ENCODE measurements at regions not wholly inside any gene's neighbourhood (a gene's known extent, or its start where the extent isn't known, plus 50 kb on each side); places are given as distances from the start of the nearest gene placed in this dataset.

- no peaks in the 10 kb centered on the region for H3K4me1 Mint-ChIP-seq
- ATAC-seq (replicated peaks in 1 of 4), result no peak
- Histone ChIP-seq H3K36me3 (ENCODE audit: control insufficient read depth in 2 of 2, extremely low read depth in 1 of 2, insufficient read depth in 1 of 2, low read length in 1 of 2) (no peaks in the 10 kb centered on the region), H3K27ac (ENCODE audit: low read length) (no peak overlapping the region), H3K4me1 (ENCODE audit: control insufficient read depth in 1 of 2, extremely low read depth in 1 of 2, insufficient read depth in 2 of 2, low read length in 2 of 2) (no peaks in the 10 kb centered on the region), H3K9me3 (no peaks in the 10 kb centered on the region), H3K4me3 (ENCODE audit: control insufficient read depth in 1 of 2, extremely low read depth in 1 of 2, low read length in 1 of 2) (no peak overlapping the region), H3K27me3 (replicated peaks in 1 of 2; ENCODE audit: control insufficient read depth in 2 of 2, extremely low read depth in 1 of 2, insufficient read depth in 2 of 2, low read length in 1 of 2) (no peaks in the 10 kb centered on the region)
- no CpG with 5 or more reads among the region's 2 CpGs for WGBS (ENCODE audit: insufficient coverage)
- POLR2A ChIA-PET, result no interaction called here
- H3K36me3 Mint-ChIP-seq, result no peaks in the 10 kb centered on the region
- no peak overlapping the region for H3K4me3 Mint-ChIP-seq
- CTCF ChIA-PET, result no interaction called here
- H3K27ac Mint-ChIP-seq, result no peak overlapping the region
- DNase-seq, result no peak
- no peaks in the 10 kb centered on the region for H3K27me3 Mint-ChIP-seq
- peaks cover 4 to 8% (median 7%) of the 10 kb centered on the region in 3 donors for H3K9me3 Mint-ChIP-seq
Measured at GRCh38 chr4:132934911-132935310, 214.2 kb upstream of the PCDH10 start.

- H3K9me3 Mint-ChIP-seq, result peaks cover 4 to 10% (median 8%) of the 10 kb centered on the region in 3 donors
- POLR2A ChIA-PET, result no interaction called here
Measured at GRCh38 chr4:132955146-132955545, 193.9 kb upstream of the PCDH10 start.

DNA sequence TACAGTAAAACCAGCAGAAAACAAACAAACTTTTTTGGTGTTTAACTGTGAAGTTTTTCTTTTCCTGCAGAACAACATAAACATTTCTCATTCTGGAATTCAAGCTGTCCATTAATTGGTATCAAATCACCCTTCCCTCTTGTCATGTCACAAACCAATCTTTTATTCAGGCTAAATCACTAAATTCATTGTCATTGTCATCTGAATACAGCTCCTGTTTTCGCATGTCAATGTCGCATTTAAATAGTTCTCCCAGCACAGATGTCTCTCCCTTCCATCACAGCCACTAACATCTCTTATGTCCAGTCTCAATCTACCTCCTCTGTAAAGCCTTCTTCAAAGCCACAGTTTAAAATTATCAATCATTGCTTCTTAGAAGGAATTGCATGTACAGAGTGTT is 192.1 kb upstream of the PCDH10 start:
- H3K27me3 Mint-ChIP-seq, result no peaks in the 10 kb centered on the region
- H3K9me3 ChIP-seq, result no peaks in the 10 kb centered on the region
- peaks cover 4 to 8% (median 7%) of the 10 kb centered on the region in 3 donors for H3K9me3 Mint-ChIP-seq
- no peaks in the 10 kb centered on the region for H3K36me3 ChIP-seq (ENCODE audit: control insufficient read depth in 2 of 2, extremely low read depth in 1 of 2, insufficient read depth in 1 of 2, low read length in 1 of 2)
- no peaks in the 10 kb centered on the region for H3K36me3 Mint-ChIP-seq
- no peak overlapping the region for H3K4me3 Mint-ChIP-seq
- no peaks in the 10 kb centered on the region for H3K4me1 ChIP-seq (ENCODE audit: control insufficient read depth in 1 of 2, extremely low read depth in 1 of 2, insufficient read depth in 2 of 2, low read length in 2 of 2)
- ChIA-PET POLR2A (interaction anchor here in 1 of 2 donors (0.7 kb wide), 1 partner anchor 20 kb away, joined by 5 read pairs; no protein-coding TSS in a partner anchor), CTCF (no interaction called here)
- H3K27ac Mint-ChIP-seq, result no peak overlapping the region
- no CpG with 5 or more reads among the region's 2 CpGs for WGBS (ENCODE audit: insufficient coverage)
- H3K4me3 ChIP-seq (ENCODE audit: control insufficient read depth in 1 of 2, extremely low read depth in 1 of 2, low read length in 1 of 2), result no peak overlapping the region
- peaks cover 0 to 4% of the 10 kb centered on the region in 2 experiments for H3K27me3 ChIP-seq (replicated peaks in 1 of 2; ENCODE audit: control insufficient read depth in 2 of 2, extremely low read depth in 1 of 2, insufficient read depth in 2 of 2, low read length in 1 of 2)
- H3K27ac ChIP-seq (ENCODE audit: low read length), result no peak overlapping the region
- DNase-seq (no peak), ATAC-seq (replicated peaks in 1 of 4) (no peak)
- no peaks in the 10 kb centered on the region for H3K4me1 Mint-ChIP-seq

More at GRCh38 chr4:132955146-132955545, 193.9 kb upstream of the PCDH10 start:
- Mint-ChIP-seq H3K27me3 (no peaks in the 10 kb centered on the region), H3K27ac (no peak overlapping the region), H3K36me3 (no peaks in the 10 kb centered on the region), H3K4me1 (no peaks in the 10 kb centered on the region), H3K4me3 (no peak overlapping the region)
- Histone ChIP-seq H3K4me1 (ENCODE audit: control insufficient read depth in 1 of 2, extremely low read depth in 1 of 2, insufficient read depth in 2 of 2, low read length in 2 of 2) (no peaks in the 10 kb centered on the region), H3K4me3 (ENCODE audit: control insufficient read depth in 1 of 2, extremely low read depth in 1 of 2, low read length in 1 of 2) (no peak overlapping the region), H3K27me3 (replicated peaks in 1 of 2; ENCODE audit: control insufficient read depth in 2 of 2, extremely low read depth in 1 of 2, insufficient read depth in 2 of 2, low read length in 1 of 2) (peaks cover 0 to under 1% of the 10 kb centered on the region in 2 experiments), H3K9me3 (no peaks in the 10 kb centered on the region), H3K27ac (ENCODE audit: low read length) (no peak overlapping the region), H3K36me3 (ENCODE audit: control insufficient read depth in 2 of 2, extremely low read depth in 1 of 2, insufficient read depth in 1 of 2, low read length in 1 of 2) (no peaks in the 10 kb centered on the region)
- CTCF ChIA-PET, result no interaction called here
- no peak for DNase-seq
- no peak for ATAC-seq (replicated peaks in 1 of 4)

GRCh38 chr4:132958457-132959263 is 190.4 kb upstream of the PCDH10 start:
- H3K27me3 ChIP-seq (replicated peaks in 1 of 2; ENCODE audit: control insufficient read depth in 2 of 2, extremely low read depth in 1 of 2, insufficient read depth in 2 of 2, low read length in 1 of 2), result peaks cover 0 to 4% of the 10 kb centered on the region in 2 experiments
- H3K4me1 ChIP-seq (ENCODE audit: control insufficient read depth in 1 of 2, extremely low read depth in 1 of 2, insufficient read depth in 2 of 2, low read length in 2 of 2), result no peaks in the 10 kb centered on the region
- Mint-ChIP-seq H3K27ac (no peak overlapping the region), H3K36me3 (no peaks in the 10 kb centered on the region), H3K4me3 (no peak overlapping the region), H3K27me3 (no peaks in the 10 kb centered on the region), H3K9me3 (peaks cover 2 to 8% (median 7%) of the 10 kb centered on the region in 3 donors), H3K4me1 (no peaks in the 10 kb centered on the region)
- no peaks in the 10 kb centered on the region for H3K9me3 ChIP-seq
- DNase-seq, result no peak
- ChIA-PET CTCF (no interaction called here), POLR2A (no interaction called here)
- ATAC-seq (replicated peaks in 1 of 4), result no peak
- no peak overlapping the region for H3K4me3 ChIP-seq (ENCODE audit: control insufficient read depth in 1 of 2, extremely low read depth in 1 of 2, low read length in 1 of 2)
- 86% methylated on average over 5 of the region's 8 CpGs for WGBS (ENCODE audit: insufficient coverage)
- no peaks in the 10 kb centered on the region for H3K36me3 ChIP-seq (ENCODE audit: control insufficient read depth in 2 of 2, extremely low read depth in 1 of 2, insufficient read depth in 1 of 2, low read length in 1 of 2)
- H3K27ac ChIP-seq (ENCODE audit: low read length), result no peak overlapping the region

- no peaks in the 10 kb centered on the region for H3K27me3 Mint-ChIP-seq
- no peaks in the 10 kb centered on the region for H3K36me3 Mint-ChIP-seq
- H3K27ac Mint-ChIP-seq, result no peak overlapping the region
- H3K4me3 ChIP-seq (ENCODE audit: control insufficient read depth in 1 of 2, extremely low read depth in 1 of 2, low read length in 1 of 2), result no peak overlapping the region
- ChIA-PET CTCF (no interaction called here), POLR2A (no interaction called here)
- no peak overlapping the region for H3K27ac ChIP-seq (ENCODE audit: low read length)
- no CpG with 5 or more reads among the region's 1 CpG for WGBS (ENCODE audit: insufficient coverage)
- peaks cover 6 to 10% (median 7%) of the 10 kb centered on the region in 3 donors for H3K9me3 Mint-ChIP-seq
- H3K4me3 Mint-ChIP-seq, result no peak overlapping the region
- H3K9me3 ChIP-seq, result no peaks in the 10 kb centered on the region
- H3K27me3 ChIP-seq (replicated peaks in 1 of 2; ENCODE audit: control insufficient read depth in 2 of 2, extremely low read depth in 1 of 2, insufficient read depth in 2 of 2, low read length in 1 of 2), result no peaks in the 10 kb centered on the region
- H3K36me3 ChIP-seq (ENCODE audit: control insufficient read depth in 2 of 2, extremely low read depth in 1 of 2, insufficient read depth in 1 of 2, low read length in 1 of 2), result no peaks in the 10 kb centered on the region
- DNase-seq, result no peak
- no peak for ATAC-seq (replicated peaks in 1 of 4)
- no peaks in the 10 kb centered on the region for H3K4me1 ChIP-seq (ENCODE audit: control insufficient read depth in 1 of 2, extremely low read depth in 1 of 2, insufficient read depth in 2 of 2, low read length in 2 of 2)
- H3K4me1 Mint-ChIP-seq, result no peaks in the 10 kb centered on the region
Measured at GRCh38 chr4:132981611-132982010, 167.5 kb upstream of the PCDH10 start.

DNA sequence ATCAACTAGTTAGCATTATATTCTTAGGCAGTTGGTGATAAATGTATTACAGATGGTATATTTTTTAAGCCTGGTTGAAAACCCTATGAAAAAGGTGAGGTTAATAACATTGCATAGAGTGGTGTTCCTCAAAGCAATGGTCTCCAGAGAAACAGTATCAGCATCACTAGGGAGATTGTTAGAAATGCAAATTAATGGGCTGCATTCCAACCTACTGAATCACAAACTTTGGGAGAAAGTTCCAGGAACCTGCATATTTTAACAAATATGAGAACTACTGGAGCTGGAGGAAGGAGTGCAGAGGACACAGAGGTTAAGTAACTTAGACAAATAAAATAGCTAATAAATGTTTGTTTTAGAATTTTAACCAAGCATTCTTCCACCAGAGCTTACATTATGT is 166.9 kb upstream of the PCDH10 start:
- Histone ChIP-seq H3K27ac (ENCODE audit: low read length) (no peak overlapping the region), H3K9me3 (no peaks in the 10 kb centered on the region), H3K27me3 (replicated peaks in 1 of 2; ENCODE audit: control insufficient read depth in 2 of 2, extremely low read depth in 1 of 2, insufficient read depth in 2 of 2, low read length in 1 of 2) (no peaks in the 10 kb centered on the region), H3K36me3 (ENCODE audit: control insufficient read depth in 2 of 2, extremely low read depth in 1 of 2, insufficient read depth in 1 of 2, low read length in 1 of 2) (no peaks in the 10 kb centered on the region), H3K4me3 (ENCODE audit: control insufficient read depth in 1 of 2, extremely low read depth in 1 of 2, low read length in 1 of 2) (no peak overlapping the region), H3K4me1 (ENCODE audit: control insufficient read depth in 1 of 2, extremely low read depth in 1 of 2, insufficient read depth in 2 of 2, low read length in 2 of 2) (no peaks in the 10 kb centered on the region)
- no peaks in the 10 kb centered on the region for H3K27me3 Mint-ChIP-seq
- POLR2A ChIA-PET, result no interaction called here
- no peak for ATAC-seq (replicated peaks in 1 of 4)
- no peak for DNase-seq
- H3K36me3 Mint-ChIP-seq, result no peaks in the 10 kb centered on the region
- CTCF ChIA-PET, result no interaction called here
- H3K9me3 Mint-ChIP-seq, result peaks cover 6 to 10% (median 7%) of the 10 kb centered on the region in 3 donors
- H3K4me1 Mint-ChIP-seq, result no peaks in the 10 kb centered on the region
- H3K27ac Mint-ChIP-seq, result no peak overlapping the region
- no peak overlapping the region for H3K4me3 Mint-ChIP-seq

DNA sequence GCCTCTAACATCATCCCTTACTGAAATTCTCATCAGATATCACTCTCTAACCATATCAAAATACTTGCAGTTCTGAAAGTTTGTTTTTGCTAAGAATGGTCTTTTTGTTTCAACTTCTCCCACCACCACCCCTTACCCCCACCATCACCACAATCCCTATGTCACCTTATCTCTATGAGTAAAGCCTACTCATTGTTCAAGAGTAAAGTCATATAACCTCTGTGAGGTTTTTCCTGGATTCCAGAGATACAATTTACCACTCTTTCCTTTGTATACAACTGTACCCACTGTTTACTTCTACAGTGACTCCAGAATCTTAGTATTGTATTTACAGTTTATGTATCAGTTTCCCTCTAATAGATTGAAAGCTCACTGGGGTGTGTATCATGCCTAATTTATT is 158.0 kb upstream of the PCDH10 start:
- Mint-ChIP-seq H3K27me3 (no peaks in the 10 kb centered on the region), H3K27ac (no peak overlapping the region), H3K4me3 (no peak overlapping the region), H3K9me3 (peaks cover 0 to 5% (median 0%) of the 10 kb centered on the region in 3 donors), H3K36me3 (no peaks in the 10 kb centered on the region), H3K4me1 (no peaks in the 10 kb centered on the region)
- POLR2A ChIA-PET, result no interaction called here
- H3K27ac ChIP-seq (ENCODE audit: low read length), result no peak overlapping the region
- no peaks in the 10 kb centered on the region for H3K27me3 ChIP-seq (replicated peaks in 1 of 2; ENCODE audit: control insufficient read depth in 2 of 2, extremely low read depth in 1 of 2, insufficient read depth in 2 of 2, low read length in 1 of 2)
- no peaks in the 10 kb centered on the region for H3K4me1 ChIP-seq (ENCODE audit: control insufficient read depth in 1 of 2, extremely low read depth in 1 of 2, insufficient read depth in 2 of 2, low read length in 2 of 2)
- no peak overlapping the region for H3K4me3 ChIP-seq (ENCODE audit: control insufficient read depth in 1 of 2, extremely low read depth in 1 of 2, low read length in 1 of 2)
- DNase-seq (no peak), ATAC-seq (replicated peaks in 1 of 4) (no peak)
- no peaks in the 10 kb centered on the region for H3K9me3 ChIP-seq
- H3K36me3 ChIP-seq (ENCODE audit: control insufficient read depth in 2 of 2, extremely low read depth in 1 of 2, insufficient read depth in 1 of 2, low read length in 1 of 2), result no peaks in the 10 kb centered on the region
- CTCF ChIA-PET, result no interaction called here

Measured in T-cell (primary cell).